ENCODE measurements at regions not wholly inside any gene's neighbourhood (a gene's known extent, or its start where the extent isn't known, plus 50 kb on each side); places are given as distances from the start of the nearest gene placed in this dataset.
"Not testable (repeated sequence)": the region's sequence is repeated elsewhere in the genome, so short reads cannot be mapped to it uniquely, and the experiment has no call there.

DNA sequence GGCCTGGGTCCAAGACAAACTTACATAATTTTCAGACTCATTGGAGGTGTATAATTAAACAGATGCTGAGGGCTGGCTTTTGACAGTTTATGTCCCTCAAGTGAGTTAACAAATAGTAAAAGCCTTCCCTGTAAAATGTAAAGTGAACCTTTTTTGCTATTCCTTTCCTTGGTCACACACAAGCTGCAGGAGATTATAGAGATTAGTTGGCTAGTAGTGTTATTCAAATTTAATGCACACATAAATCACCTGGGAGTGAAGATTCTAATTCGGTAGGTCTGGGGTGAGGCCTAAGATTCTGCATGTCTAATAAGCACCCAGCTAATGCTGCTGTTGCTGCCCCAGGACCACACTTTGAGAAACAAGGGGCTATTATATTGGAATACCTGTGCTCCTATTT, 206.2 kb upstream of the SSTR1 start:
- no peak for DNase-seq

DNA sequence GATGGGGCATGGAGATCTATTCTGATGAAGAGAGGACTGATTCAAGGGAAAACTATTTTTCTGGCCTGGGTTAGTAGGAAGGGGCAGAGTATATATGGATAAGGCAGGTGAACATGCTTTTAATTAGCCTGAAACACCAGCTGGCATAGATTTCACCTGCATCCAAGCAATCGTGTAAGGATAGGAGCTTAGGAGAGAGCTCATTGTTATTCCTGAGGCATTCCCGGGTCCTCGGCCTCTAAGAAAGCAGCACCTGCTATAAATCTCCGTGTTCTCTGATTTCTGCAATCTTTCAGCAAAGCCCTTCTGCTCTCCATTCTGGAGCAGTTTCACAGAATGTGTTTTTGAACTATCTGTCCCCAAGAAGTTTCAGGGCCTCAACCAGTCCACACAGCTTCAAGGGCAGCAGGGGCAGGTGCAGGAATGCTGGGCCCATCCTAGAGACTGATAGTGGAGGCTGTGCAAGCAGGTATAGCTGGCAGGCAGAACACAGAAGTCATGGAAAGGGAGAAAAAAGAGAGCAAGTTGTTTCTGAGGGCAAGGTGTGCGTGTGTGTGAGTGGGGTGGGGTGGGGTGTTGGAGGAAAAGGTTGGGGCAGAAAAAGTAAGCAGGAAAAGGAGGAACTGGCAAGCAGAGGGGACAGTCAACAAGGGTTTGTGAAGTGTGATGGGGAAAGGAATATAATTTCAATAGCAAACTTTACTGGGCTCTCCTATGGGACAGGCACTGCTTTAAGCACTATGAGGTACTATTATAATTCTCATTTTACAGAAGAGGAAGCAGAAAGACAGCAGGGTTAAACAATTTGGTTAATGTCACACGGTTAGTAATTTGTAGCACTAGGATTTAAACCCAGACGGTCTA, 203.7 kb upstream of the SSTR1 start:
- DNase-seq, result no peak

DNA sequence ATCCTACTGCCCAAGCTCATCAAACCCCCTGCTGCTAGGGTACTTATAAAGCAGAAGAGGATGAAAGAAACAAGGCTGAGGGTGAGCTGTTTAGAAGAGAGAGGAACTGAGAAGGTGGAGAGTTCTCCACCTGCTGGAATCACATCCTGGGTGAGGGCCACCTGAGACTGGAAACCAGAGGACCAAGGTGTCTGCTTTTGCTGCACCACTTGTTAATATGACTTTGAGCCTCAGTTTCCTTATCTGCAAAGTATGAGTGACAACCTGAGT, 203.2 kb upstream of the SSTR1 start:
- DNase-seq, result no peak

DNA sequence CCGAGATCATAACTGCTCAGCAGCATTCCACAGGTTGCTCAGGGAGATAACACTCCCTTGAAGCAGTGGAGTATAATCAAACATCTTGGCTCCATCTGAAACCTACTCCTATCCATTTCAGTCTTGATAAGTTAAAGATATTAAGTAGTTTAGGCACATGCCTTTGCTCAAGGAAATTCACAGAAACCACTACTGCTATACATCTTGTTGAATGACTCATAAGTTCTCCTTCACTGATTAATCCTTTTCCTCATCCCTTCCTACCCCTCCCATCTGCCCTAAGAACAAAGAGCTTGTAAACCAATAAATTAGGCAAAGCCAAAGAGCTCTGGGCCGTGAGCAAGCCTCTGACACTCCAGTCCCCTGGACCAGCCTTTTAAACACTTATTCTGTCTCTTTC, 196.5 kb upstream of the SSTR1 start:
- DNase-seq, result not testable (repeated sequence)

DNA sequence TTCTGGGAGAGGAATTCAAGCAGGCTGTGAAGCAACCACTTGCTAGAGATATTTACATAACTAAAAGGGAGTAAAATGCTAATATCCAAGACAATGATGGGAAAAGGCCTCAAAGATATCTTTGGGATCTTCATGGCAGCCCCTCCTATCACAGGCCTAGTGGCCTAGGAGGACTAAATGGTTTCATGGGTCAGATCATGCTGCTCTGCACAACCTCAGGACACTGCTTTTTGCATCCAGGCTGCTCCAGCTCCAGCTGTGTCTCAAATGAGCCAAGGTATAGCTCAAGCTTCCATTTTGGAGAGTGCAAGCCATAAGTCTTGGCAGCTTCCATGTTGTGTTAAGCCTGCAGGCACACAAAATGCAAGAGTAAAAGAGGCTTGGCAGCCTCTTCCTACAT, 195.6 kb upstream of the SSTR1 start:
- no peak for DNase-seq

DNA sequence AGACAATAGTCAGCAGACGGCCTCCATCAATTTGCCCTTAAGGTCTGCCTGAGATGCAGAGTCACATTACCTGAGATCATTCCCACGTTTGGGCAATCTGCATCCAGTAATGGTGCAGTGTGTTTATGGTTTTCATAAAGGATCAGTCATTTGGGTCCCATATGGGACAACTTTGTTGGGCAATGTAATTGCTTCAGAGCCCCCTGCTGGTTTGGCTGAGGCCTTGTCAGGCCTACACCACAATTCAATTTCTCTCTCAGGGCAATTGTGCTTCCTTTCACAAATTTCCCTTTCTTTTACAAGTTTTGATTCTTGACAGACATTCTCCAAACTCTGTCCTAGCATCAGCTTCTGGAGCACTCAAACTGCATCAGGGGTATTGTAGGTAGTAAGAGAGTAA, 191.2 kb upstream of the SSTR1 start:
- no peak for DNase-seq

DNA sequence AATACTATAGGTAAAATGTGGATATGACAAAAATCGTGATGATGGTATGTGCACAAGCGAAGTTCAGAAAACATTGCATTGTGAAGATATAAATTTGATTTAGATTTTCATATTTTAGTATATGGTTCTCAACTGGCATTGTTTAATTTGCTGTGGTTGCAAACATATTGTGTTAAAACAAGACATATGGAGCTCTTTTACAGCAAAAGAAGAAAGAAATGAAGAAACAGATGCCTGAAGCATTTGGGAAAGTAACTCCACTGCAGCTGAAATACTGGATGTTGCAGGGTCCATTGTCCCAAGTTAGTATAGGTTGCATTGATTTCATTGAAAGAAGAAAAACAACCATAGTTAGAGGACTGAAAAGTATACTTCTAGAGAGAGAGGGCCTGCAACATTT, 185.8 kb upstream of the SSTR1 start:
- DNase-seq, result no peak

DNA sequence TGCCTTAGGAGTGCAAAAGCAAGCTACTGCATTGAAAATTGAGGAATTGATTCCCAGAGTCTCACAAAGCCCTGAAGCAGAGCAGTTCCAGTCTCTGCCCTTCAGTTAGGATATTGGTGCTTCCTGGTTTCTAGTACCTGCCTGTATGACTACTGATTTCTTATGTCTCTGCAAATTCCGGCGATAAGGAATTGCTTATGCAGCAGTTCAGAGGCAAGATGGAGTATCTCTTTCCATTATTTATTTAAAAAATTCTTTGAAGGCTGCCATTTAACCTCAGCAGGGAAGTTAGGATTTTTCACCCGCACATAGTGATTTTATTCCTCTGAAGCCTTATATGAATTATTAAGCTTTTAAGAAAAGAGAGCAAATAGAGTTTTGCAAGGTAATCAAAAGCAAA, 184.9 kb upstream of the SSTR1 start:
- no peak for DNase-seq

DNA sequence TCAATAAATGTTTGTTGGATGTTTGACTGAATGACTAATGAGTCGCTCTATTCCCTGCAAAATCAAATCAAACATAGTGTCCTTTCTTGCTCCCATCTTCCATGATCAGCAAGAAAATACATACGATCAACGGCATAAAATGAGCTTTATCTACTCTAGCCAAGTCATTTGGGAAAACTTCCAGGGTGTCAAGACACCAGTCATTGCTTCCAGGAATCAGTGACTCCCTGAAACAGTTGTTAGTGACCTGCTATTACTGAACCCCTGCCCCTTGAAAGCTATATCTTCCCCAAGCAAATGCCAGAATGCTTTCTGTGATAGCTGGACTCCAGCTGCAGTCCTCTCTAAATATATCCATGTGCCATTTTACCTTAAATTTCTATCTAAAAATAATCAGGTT, 169.5 kb upstream of the SSTR1 start:
- no peak for DNase-seq

DNA sequence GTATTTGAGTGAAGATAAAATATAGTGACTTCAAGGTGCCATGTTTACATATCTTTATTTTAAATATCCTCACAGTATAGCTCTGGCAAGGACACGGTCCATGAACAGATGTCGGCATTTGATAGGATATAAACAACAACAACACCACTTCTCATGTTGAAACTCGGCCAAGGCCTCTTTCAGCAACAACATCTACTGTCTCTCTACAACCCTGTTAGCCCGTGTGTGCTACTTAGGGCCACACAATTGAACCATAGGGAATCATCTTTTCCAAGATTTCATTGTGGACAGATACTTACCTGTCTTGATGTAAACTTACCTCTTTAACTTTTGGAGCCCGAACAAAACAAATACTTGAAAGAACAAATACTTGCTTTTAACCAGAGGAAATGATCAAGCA, 168.7 kb upstream of the SSTR1 start:
- no peak for DNase-seq

DNA sequence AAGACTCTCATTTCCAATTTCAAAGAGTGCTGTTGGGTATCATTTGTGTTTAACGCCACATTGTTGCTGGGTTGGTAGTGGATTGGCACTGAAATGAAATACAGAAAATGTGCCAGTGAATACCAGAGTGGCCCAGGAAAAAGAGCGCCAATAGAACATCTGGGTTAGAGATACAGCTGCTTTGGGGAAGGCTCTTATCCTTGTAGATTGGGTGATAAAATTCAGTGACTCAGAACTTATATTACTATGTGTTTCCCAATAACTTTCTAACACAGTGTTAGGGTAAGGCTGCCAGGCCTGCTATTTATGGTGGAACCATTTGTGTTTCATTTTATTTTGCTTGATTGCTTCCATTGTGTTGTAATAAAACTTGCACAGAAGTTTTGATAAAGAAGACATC, 168.2 kb upstream of the SSTR1 start:
- no peak for DNase-seq

DNA sequence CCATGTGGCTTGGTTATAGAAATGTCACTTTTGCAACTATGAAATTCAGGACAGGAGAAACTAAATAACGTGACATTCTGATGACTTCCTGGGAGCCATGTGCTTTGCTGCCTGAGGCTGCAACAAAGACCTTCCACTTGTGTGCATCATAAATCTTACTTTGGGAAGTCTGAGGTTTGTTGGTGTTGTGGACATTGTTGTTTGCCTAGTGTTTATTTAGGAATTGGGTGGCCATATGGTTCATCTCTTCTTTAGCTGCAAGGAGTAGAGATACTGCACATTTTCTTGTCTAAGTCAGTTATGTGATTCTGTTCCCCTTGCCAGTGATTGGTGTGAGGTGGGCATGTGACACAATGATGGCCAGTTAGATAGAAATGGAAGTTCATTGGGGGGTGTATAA, 167.3 kb upstream of the SSTR1 start:
- DNase-seq, result no peak

DNA sequence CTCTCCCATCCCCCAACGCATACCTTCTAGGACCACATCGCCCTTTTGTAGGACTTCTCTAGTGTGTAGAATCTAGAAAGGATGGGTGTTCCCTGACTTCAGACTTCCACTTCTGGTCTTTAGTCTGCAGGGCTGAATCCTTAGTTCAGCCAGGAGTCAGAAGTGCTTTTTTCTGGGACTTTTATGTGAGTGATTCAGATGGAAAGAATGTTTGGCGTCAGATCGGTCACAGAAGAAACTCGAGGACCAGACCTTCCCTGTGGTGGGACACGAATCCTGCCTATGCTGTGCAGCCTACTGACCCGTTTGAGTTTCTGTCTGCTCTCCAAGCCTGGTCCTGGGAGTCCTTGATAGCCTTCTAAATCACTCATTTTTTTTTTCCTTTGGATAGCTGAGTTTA, 165.4 kb upstream of the SSTR1 start:
- DNase-seq, result no peak

DNA sequence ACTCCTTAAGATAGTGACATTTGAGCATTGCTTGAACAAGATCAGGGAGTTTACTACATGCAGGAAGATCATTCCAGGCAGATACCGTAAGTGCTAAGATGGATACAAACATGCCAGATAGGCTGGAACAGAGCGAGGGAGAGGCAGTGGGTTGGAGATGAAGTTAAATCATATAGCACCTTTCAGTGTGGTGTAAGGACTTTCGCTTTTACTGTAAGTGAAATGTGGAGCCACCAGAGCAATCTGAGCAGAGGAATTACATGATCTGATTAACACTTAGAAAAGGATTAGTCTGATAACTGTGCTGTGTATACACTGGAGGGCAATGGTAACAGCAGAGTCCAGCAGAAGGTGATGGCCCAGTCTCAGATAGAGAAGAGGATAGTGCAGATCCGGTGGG, 163.0 kb upstream of the SSTR1 start:
- no peak for DNase-seq

DNA sequence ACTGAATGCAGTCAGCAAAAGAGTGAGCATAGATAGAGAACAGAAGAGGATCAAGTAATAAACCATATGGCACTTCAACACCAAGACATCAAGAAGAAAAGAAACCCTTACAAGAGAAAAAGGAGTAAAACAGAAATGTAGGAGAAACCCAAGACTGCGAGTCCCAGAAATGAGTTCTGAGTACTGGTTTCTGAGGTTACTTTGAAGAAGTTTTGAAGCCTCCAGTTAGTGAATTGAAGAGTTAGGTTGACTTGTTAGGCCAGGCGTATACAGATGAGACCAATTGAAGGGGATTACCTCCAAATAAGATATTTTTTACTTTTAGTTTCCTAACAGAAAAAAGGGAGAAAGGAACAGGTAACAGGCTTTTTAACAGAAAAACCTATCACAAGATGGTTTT, 162.2 kb upstream of the SSTR1 start:
- DNase-seq, result no peak

DNA sequence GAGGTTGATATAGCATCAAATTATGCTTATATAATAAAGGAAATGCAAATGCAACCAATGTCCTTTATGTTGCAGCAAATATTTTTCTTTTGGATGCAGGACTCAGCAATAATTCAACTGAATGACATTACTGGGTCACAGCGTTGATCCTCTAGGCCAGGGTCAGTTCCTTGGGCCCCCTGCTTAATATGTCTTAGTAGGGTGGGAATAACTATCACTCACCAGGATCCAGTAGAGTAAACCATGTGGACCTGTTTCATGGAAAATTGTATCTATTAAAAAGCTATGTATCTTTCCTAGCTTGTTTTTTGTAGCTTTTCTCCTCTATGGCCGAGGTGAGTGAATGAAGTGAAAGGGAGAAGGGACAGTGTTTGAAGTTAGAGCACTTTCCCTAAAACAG, 161.5 kb upstream of the SSTR1 start:
- DNase-seq, result no peak

DNA sequence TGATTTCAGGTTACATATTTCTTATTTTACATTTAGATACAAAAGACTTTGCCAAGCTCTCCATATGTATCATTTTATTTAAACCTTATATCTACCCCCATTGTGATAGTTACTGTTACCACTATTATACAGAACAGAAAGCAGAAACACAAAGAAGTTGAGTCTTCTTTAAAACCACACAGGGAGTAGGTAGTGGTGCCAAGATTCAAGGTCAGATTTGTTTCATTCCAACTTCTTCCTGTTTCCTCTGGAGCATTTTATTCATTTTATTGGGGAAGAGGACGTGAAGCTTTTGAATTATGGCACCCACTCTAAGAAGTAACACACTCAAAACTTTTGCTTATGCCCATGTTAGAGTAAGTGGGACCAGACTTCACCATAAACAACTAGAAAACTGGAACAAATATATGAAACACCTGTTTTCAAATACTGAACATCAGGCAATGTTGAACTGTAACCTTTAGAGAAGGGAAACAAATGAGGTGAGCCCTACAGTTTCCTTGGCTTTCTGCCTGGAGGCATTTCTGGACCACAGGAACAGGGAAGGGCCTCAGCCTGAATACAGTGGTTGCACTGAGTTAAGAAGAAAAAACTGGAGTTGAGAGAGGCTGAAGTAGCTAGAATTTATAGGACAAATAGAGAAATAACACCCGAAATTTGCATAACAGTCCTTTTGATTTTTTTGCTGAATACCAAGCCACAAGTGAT, 160.4 kb upstream of the SSTR1 start:
- DNase-seq, result no peak

DNA sequence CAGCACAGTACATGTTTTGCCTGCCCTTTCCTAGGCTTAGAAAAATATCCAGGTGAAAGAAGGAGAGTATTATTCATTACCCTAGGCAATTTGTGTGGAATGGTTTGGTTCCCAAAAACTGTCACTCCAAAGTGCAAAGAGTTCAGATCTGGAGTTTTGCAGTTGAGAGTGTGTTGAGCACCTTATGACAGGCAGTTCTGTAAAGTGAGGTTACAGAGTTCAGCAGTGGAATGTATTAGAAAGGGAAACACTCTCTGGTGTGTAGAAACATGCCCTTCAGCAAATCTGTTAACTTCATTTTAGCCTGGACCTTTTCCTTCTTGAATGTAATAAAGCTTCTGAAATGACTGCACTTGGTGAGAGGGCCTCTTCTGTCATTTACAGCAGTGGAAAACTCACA, 154.0 kb upstream of the SSTR1 start:
- no peak for DNase-seq

DNA sequence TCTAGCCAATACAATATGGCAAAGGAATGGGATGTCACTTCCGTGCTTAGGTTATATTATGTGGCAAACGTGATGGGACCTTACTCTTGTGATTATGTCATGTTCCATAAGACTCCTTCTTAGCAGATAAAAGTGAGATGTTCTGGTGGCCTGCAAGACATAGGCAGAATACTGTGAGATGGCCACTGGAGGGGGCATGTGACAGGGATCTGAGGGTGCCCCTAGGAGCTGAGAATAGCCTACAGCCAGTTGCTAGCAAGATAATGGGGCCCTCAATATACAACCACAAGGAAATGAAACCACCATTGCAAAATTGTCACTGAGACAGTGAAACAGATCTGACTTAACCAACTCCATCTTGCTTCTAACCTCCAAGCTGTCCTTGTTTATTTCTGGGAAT, 151.4 kb upstream of the SSTR1 start:
- no peak for DNase-seq

DNA sequence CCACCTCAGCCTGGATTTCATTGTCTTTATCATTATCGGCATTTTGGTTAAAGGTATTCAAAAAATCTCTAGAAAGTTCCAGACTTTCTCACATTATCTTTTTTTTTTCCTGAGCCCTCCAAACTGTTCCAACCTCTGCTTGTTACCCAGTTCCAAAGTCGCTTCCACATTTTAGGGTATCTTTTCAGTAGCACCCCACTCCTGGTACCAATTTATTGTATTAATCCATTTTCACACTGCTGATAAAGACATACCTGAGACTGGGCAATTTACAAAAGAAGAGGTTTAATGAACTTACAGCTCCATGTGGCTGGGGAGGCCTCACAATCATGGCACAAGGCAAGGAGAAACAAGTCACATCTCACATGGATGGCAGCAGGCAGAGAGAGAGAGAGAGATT, 145.5 kb upstream of the SSTR1 start:
- not testable (repeated sequence) for DNase-seq

DNA sequence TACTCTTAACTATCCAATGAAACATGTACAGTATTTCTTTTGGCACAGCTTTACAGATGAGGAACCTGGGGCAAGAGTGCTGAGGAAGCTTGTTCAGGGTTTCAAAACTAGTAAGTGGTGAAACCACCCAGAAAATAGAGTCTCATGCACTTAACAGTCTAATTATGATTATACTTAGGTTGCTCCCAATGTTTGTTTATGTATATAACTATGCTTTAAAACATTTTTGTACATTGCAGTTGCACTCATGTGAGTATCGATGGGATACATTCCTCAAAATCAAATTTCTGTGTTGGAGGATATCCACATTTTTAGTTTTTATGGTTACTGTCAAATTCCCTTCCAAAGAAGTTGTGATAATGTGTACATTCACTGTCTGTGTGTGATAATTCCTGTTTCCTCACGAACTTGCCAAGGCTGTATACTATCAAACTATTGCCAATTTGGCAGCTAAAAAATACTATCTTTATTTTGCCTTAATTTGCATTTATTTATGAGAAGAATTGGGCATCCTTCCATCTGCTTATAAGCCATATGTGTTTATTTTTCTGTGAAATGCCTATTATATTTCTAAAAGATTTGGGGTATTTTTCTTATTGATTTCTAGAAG, 143.9 kb upstream of the SSTR1 start:
- no peak for DNase-seq

DNA sequence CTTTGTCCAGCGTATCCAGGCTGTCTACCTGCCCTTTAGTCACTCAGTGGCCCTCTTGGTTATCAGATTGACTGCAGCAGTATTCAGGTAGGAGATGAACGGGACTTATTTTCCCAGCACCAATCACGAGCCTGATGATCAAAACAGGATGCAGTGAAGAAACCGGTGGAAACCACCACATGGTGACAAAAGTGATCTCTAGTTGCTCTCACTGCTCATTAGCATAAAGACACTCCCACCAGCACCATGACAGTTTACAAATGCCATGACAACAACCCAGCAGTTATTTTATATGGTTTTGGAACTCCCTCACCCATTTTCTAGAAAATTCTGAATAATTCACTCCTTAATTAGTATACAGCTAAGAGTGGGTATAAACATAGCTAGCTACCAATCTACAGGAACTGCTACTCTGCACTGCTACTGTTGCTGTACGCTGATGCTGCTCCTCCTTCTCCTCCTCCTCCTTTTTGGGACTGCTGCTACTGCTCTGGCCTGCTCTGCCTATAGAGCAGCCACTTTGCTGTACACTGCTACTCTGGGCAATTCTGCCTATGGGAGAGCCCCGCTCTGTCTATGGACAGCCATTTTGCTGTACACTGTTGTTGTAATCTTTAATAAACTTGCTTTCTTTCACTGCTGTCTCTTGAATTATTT, 142.5 kb upstream of the SSTR1 start:
- no peak for DNase-seq

DNA sequence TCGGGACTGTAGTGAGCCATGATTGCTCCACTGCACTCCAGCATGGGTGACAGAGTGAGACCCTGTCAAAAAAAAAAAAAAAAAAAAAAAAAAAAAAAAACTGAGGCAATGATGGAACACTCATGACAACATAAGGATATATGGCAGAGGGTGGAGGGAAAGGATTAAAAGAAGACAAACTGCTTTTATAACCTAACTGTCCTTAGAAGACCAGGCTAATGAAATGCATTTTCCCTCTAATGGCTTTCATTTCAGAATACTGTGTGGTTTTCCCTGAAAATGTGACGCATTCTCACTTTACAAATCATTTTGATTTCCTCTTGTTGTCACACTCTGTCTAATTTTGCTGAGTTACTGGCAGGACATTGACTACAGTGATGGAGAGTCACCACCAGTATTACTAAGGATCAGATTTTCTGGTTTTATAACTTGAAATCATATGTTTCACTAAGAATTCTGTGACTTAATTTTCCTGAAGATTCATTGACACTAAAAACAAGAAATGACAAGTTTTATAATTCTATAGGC, 137.6 kb upstream of the SSTR1 start:
- DNase-seq, result no peak

DNA sequence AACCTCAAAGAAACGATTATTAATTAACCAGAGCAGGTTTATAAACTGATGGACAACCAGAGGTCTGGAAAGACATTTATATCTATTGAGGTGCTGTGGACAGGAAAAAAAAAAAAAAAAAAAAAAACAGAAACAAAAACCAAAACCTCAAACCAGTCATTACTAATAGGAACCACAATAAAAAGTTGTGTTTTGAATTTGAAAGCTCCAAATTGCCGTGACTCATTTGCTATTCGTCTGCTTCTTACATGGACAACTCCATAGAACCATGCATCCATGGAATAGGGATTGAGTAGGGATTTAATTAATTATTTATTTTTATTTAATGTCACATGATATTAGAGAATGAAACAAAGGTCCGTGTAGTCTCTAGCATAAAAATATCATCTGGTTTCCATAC, 134.1 kb upstream of the SSTR1 start:
- DNase-seq, result no peak
